MV-4-11 (cell line): ENCODE measurements at regions not wholly inside any gene's neighbourhood (a gene's known extent, or its start where the extent isn't known, plus 50 kb on each side); places are given as distances from the start of the nearest gene placed in this dataset.
"Not testable (repeated sequence)": the region's sequence is repeated elsewhere in the genome, so short reads cannot be mapped to it uniquely, and the experiment has no call there.

Source experiments
- DNase-seq: peaks from one replicate; lab custom pipeline; 2025; lab: John Stamatoyannopoulos, UW

DNA sequence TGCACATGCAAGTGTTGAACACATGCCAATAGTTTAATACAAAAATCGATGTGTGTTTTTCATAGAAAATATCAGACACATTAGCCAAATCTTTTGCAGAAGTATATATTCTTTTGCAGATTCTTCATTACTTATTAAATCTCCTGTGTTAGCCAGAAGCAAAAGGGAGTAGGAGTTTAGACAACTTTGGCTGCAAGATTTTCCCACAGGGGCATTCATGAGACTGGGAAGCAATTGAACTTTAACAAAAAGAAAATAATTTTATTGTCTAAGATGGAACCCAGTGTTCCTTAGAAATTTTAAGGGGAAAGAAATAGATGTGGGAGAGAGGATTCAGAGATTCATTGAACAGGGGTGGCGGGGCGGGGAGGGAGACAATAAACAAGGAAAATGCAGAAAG lies 1336.0 kb downstream of the GATA3 start:
- no peak for DNase-seq

DNA sequence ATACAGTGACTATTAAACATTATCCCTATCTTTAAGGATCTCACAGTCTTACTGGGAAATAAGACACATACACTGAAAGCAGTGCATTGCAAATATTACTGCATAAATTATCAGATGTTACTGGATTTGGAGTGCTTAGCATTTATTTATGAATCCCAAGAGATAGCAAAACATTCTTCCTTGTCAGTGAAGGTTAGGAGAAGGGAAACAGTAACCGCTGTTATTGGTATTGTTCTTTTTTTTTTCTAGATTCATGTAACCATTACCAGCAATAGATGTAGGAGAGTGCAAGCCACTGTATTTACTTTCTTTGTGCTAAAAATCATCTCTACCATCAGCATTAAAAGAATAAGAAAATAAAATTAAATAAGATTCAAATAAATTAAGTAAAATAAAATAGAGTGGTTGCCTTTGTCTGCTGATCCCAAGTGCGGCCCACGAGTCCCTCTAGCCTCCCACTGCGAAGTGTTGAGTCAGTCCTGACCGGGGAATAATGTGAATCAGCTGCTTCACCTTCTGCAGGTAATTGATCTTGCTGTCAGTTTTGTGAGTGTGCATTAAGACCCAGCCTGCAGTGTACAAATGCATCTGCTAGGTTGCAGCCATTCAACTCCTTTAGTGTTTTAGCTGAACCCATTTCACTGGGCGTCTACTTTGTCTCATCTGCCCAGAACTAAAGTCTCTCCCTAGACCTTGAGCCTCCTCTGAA lies 1344.9 kb downstream of the GATA3 start:
- DNase-seq = no peak

- DNase-seq = not testable (repeated sequence)
Observed at GRCh38 chr10:9402067-9402466, 1347.6 kb downstream of the GATA3 start.

DNA sequence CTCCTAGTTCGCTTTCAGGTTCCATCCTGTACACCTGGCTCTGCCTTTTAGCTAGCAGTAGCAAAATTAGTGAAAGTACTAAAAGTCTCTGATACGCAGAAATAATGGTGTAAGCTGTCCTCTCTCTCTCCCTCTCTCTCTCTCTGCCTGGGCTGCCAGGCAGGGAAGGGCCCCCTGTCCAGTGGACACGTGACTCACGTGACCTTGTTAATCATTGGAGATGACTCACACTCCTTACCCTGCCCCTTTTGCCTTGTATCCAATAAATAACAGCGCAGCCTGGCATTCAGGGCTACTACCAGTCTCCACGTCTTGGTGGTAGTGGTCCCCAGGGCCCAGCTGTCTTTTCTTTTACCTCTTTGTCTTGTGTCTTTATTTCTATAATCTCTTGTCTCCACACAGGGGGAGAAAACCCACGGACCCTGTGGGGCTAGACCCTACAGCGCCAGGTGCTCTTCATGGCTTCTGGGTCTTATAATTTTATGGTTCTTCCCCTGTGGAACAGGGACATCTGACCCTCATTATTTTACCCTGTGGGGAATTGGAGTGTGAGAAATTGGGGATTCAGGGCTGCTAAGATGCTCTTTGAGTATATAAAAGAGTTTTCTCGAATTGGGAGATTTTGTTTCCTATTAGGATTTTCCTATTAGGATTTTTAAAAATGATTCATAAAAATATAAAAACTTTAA lies 1348.2 kb downstream of the GATA3 start:
- not testable (repeated sequence) for DNase-seq

GRCh38 chr10:9407201-9407600 lies 1352.7 kb downstream of the GATA3 start:
- not testable (repeated sequence) for DNase-seq

DNA sequence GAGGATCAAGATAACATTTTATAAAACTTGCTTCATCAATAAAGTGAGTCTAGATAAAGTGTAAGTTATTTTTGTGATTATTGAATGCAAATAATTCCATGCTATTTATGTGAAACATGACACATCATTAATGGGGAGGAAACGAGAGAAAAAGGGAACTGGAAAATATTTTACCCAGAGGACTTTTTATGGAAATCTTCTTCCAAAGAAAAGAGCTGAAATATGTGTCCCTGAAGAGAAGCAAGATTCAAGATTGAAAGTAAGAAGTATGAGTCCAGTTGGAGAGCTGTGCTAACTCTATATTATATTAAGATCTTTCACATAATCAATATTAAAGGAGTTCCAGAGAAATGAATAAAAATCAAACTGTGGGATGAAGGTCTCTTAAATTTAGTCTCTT lies 1361.8 kb downstream of the GATA3 start:
- no peak for DNase-seq

GRCh38 chr10:9419757-9420156 lies 1365.3 kb downstream of the GATA3 start:
- DNase-seq = no peak

DNA sequence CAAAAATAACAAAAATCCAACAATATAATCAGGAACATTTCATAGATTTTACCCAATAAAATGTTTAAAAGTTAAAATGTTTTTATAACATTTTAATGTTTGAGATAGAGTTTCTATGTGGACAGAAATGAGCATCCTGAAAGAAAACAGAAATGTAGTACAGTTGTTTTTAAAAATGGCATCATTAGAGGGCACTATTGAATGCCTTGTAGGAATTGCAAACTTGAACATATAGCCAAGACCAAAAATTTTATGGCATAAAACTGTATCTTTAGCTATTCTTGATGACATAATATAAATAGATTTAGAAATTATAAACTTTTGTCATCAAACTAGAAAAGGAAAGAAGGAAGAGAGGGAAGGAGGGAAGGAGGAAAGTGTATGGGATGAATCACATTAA lies 1372.7 kb downstream of the GATA3 start:
- DNase-seq = no peak

- no peak for DNase-seq
Observed at GRCh38 chr10:9437131-9437530, 1382.6 kb downstream of the GATA3 start.

DNA sequence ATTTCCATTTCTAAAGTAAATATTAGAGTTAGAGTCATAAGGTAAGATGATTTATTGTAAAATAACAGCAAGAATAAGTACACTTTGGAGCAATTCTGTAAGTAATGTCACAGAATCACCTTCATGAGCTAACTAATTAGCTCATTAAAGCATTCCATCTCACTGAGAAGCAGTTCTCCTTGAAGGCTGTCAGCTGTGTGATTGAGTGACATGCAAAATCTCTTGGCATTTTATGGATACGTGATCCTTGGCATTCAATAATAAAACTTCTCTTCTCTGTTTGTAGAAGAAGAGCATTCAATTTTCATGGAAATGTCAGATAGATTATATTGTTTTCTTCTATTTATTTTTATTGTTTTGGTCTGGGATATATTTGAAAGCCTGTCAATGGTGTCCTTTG lies 1389.3 kb downstream of the GATA3 start:
- no peak for DNase-seq

GRCh38 chr10:9449530-9449929 lies 1395.0 kb downstream of the GATA3 start:
- DNase-seq = no peak

GRCh38 chr10:9450801-9451200 lies 1396.3 kb downstream of the GATA3 start:
- DNase-seq = no peak

DNA sequence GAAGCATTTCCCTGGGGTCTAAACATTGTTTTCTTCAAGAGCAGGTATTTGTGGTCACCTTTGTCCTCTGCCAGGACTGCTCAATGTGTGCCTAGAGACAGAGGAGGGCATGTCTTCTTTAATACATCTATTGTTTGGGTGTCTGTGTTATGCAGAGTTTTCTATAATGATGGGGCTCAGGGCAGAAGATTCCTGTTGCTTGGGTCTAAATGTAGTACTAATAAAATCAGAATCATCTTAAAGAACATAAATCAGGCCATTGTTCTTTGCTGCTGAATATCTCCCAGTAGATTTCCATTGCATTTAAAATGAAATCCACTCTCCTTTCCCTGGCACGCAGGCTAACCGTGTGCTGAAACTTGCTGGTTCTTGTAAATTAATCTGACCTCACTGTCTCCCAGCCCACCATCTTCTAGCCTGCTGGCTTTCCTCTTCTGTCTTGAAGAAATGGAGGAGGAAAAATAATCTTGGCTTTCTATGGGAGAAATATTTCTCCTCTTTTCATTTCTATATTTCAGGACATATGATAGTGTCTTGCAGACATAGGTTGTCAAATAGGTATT lies 1396.8 kb downstream of the GATA3 start:
- DNase-seq = no peak

DNA sequence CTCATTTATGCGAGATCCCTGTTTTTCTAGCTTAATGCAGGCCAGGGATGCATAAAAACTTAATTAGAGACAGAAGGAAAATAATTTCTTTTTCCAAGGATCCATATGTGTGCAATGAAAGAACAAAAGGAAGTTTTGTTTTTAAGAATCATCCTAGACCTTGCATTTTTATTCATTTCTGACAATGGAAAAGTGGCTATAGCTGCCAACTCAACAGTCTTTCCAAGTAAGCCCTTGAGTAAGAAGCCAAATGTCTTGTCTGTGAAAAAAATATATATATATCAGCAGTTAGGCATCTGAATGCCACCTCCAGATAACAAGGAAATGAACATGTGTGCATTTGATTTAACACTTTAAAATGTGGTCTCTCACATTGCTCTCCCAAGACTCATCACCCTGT lies 1397.6 kb downstream of the GATA3 start:
- DNase-seq = no peak

- DNase-seq = not testable (repeated sequence)
Observed at GRCh38 chr10:9453871-9454270, 1399.4 kb downstream of the GATA3 start.

DNA sequence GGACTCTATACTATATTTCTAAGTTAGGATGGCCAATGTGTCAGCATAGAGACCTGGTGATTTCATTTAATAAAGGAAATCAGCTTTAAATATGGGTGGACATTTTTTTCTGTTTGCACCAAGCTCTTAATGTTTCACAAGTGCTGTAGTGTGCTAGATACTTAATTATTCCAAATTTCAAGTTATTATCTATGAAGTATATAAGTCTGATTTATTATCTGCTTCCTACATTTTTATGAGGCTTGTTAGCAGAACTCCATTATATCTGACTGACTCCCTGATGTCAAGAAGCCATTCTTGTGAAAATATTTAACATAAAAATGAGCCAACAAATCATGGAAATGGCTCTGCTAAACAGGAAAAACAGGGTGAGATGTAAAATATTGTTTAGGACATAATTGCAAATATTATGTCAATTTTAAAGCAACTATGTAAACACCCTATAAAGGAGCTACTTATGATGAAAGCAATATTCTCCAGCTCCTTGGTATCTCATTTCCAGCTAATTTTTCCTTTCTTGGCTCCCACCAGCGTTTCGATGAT lies 1415.2 kb downstream of the GATA3 start:
- no peak for DNase-seq

DNA sequence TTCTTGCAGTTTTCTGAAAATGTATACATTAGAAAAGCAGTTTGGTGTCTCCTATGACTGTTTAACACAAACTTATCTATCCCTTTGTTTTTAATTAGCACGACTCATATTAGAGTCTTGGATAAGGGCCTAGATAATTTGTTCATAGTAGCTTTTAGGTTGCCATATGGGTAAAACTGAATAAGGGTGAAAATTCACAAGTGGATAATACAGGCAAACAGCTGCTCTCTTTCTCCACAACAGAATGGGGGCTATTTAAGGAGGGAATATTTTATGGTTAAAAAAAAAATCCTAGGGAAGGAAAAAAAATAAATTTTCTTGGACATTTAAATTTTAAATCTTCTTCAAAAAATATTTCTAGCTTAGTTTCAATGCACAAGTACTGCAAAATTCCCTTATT lies 1416.1 kb downstream of the GATA3 start:
- DNase-seq = no peak

DNA sequence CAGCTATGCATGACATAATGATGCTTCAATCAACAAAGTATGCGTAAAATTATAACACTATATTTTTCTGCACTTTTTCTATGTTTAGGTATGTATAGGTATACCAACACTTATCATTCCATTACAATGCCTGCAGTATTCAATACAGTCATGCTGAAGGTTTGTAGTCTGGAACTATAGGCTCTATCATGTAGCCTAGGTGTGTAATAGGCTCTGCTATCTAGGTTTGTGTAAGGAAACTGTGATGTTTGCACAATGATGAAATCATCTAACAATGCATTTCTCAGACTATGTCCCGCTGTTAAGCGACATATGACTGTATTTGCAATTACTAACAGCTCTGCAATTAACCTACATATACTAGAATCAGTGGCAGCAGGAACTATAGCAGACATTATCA lies 1447.5 kb downstream of the GATA3 start:
- no peak for DNase-seq

- no peak for DNase-seq
Observed at GRCh38 chr10:9504227-9504626, 1449.7 kb downstream of the GATA3 start.

DNA sequence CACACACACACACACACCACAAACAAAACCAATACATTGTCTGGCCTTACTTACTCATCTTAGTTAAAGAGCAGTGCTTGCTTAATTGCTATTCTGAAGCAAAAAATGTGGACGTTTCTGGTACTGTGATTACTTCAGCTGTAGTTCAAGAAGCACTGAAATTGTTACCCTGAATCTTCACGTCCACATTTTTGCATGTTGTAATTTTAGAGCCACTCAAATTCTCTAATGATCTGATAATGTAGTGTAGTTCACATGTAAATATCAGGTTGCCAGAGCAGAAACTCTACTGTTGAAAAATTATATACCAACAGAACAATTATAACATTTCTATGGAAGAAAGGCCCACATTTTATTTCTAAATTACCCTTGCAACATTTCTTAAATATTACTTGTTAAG lies 1451.1 kb downstream of the GATA3 start:
- DNase-seq = no peak

GRCh38 chr10:9508606-9509005 lies 1454.1 kb downstream of the GATA3 start:
- no peak for DNase-seq

GRCh38 chr10:9510626-9511025 lies 1456.1 kb downstream of the GATA3 start:
- DNase-seq = no peak

DNA sequence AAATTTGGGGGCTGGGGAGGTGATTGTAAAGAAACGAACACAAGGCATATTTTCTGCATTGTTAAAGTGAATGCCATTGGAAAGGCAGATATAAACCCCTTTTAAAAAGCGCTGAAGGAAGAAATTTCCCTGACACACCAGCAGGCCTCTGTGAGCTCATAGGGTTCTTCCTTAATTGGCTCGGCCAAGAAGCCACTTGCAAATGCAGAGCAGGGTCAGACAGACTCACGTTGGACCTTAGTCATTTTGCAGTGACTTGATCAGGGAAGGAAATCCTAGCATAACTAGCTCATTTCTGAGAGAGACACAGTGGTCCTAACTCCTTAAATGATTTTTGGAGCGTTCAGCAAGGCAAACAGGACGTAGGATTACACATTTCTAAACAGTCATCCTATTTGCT lies 1461.4 kb downstream of the GATA3 start:
- DNase-seq = no peak
